Glutamatergic neuron (in vitro differentiated cells): ENCODE measurements at regions not wholly inside any gene's neighbourhood (a gene's known extent, or its start where the extent isn't known, plus 50 kb on each side); places are given as distances from the start of the nearest gene placed in this dataset.

Source experiments
- DNase-seq: peaks from one replicate; pipeline ENCODE4 v3.0.0; 2022
- H3K27ac Mint-ChIP-seq: one replicate; pipeline ENCODE4 v1.8.0; 2020; ENCODE audit warnings: mild to moderate bottlenecking, mixed read lengths, inconsistent platforms; ENCODE audit not compliant: unreplicated experiment
- H3K27me3 Mint-ChIP-seq: one replicate; pipeline ENCODE4 v1.8.0; 2020; ENCODE audit warnings: mild to moderate bottlenecking, moderate library complexity, mixed read lengths, inconsistent platforms; ENCODE audit not compliant: unreplicated experiment
- H3K36me3 Mint-ChIP-seq: one replicate; pipeline ENCODE4 v1.8.0; 2020; ENCODE audit warnings: mild to moderate bottlenecking, mixed read lengths, inconsistent platforms; ENCODE audit not compliant: unreplicated experiment
- H3K4me1 Mint-ChIP-seq: one replicate; pipeline ENCODE4 v1.8.0; 2020; ENCODE audit warnings: mild to moderate bottlenecking, low read depth, mixed read lengths, inconsistent platforms; ENCODE audit not compliant: unreplicated experiment
- H3K4me3 Mint-ChIP-seq: one replicate; pipeline ENCODE4 v1.8.0; 2020; ENCODE audit warnings: mild to moderate bottlenecking, mixed read lengths, inconsistent platforms; ENCODE audit not compliant: unreplicated experiment
- H3K9me3 Mint-ChIP-seq: one replicate; pipeline ENCODE4 v1.8.0; 2020; ENCODE audit warnings: mild to moderate bottlenecking, moderate library complexity, mixed read lengths, inconsistent platforms; ENCODE audit not compliant: unreplicated experiment
- TF ChIP-seq, protein P1 (sequence below): fragments of 200-600 bp; sonication (generic); IDR thresholded peaks from one replicate; pipeline ENCODE4 v1.5.0; 2021; ENCODE audit not compliant: partially characterized antibody, unreplicated experiment

DNA sequence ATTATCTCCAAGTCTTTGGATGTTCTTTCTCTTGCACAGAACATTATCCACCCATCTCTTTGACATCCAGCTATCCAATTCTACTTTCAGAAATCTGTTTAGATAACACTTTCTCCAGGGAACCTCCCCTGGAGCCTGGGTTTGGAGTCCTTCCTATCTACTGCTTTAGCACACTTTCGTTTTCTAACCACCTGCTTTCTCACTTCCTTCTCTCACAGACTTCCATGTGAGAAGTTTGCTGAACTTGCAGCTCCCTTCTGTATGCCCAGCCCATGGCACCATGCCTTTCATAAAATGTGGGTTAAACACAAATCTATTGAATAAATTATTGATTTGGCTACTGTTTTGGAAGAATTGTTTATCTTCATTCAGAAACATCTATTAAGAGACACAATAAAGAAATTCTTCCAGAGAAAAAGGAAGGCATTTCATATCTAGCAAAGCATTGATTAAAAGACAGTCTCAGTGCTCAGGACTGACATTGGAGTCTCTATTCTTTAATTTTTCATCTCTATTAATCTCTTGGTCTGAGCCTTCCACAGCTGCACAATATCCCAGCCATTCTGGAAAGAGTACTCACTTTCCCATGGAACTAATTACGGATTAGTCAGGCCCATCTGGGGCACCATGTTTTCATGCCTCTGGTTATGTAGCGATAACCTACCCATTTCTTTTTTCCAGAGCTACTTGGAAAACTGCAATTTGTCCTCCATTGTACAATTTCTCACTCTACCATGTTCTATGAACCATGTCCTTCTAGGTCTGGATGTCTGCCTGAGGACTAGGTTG is 1077.3 kb downstream of the SORCS3 start:
- Mint-ChIP-seq H3K9me3 (peaks cover 3% of the 10 kb centered on the region), H3K36me3 (no peaks in the 10 kb centered on the region), H3K27ac (no peak overlapping the region), H3K27me3 (peaks cover 3% of the 10 kb centered on the region), H3K4me1 (no peaks in the 10 kb centered on the region), H3K4me3 (no peak overlapping the region)
- DNase-seq, result no peak
- TF ChIP-seq, protein P1, sequence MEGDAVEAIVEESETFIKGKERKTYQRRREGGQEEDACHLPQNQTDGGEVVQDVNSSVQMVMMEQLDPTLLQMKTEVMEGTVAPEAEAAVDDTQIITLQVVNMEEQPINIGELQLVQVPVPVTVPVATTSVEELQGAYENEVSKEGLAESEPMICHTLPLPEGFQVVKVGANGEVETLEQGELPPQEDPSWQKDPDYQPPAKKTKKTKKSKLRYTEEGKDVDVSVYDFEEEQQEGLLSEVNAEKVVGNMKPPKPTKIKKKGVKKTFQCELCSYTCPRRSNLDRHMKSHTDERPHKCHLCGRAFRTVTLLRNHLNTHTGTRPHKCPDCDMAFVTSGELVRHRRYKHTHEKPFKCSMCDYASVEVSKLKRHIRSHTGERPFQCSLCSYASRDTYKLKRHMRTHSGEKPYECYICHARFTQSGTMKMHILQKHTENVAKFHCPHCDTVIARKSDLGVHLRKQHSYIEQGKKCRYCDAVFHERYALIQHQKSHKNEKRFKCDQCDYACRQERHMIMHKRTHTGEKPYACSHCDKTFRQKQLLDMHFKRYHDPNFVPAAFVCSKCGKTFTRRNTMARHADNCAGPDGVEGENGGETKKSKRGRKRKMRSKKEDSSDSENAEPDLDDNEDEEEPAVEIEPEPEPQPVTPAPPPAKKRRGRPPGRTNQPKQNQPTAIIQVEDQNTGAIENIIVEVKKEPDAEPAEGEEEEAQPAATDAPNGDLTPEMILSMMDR, result no peak

DNA sequence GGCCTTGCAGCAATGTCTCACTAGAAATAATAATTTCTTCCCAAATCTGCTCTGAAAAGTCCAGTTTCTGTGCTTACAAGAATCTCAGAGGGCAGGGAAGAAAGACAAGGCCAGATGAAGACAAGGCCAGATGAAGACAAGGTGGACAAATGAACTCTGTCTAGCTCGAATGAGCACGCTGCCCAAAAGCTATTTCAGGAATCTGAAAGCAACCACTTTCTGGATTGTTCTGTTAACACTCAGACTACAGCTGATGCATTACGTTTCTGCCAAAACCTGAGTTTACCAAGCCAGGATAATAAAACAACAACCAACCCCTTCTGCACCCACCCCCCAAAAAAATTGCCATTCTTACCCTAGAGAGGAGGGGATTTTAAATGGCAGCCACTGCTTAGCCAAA is 1073.6 kb downstream of the SORCS3 start:
- no peaks in the 10 kb centered on the region for H3K36me3 Mint-ChIP-seq

DNA sequence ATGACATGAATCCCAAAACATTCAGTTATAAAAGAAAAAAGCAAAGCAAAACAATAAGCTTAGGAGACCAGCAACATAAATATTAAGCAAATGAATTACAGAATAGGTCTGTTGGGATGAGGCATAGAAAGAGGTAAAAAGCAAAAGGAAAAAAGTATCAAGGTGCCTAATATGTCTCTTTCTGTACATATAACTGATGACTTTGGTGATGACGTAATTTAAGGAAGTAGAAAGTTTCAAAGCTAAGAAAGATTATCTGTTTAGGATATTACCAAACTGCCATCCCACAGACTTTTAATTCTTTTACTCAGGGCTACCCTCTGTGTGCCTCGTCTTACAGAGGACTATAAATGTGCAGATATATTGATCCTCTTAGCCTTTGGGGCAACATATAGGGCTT is 1066.5 kb downstream of the SORCS3 start:
- TF ChIP-seq, protein P1, result no peak
- H3K4me3 Mint-ChIP-seq, result no peak overlapping the region
- DNase-seq, result no peak
- no peaks in the 10 kb centered on the region for H3K9me3 Mint-ChIP-seq
- no peak overlapping the region for H3K27ac Mint-ChIP-seq
- no peaks in the 10 kb centered on the region for H3K36me3 Mint-ChIP-seq
- H3K4me1 Mint-ChIP-seq, result no peaks in the 10 kb centered on the region
- no peaks in the 10 kb centered on the region for H3K27me3 Mint-ChIP-seq

More for the DNA sequence above, 1073.6 kb downstream of the SORCS3 start:
- H3K27me3 Mint-ChIP-seq, result peaks cover 3% of the 10 kb centered on the region
- no peak for DNase-seq
- no peak overlapping the region for H3K4me3 Mint-ChIP-seq
- TF ChIP-seq, protein P1, result no peak
- H3K4me1 Mint-ChIP-seq, result no peaks in the 10 kb centered on the region
- H3K27ac Mint-ChIP-seq, result no peak overlapping the region
- H3K9me3 Mint-ChIP-seq, result peaks cover 1% of the 10 kb centered on the region

DNA sequence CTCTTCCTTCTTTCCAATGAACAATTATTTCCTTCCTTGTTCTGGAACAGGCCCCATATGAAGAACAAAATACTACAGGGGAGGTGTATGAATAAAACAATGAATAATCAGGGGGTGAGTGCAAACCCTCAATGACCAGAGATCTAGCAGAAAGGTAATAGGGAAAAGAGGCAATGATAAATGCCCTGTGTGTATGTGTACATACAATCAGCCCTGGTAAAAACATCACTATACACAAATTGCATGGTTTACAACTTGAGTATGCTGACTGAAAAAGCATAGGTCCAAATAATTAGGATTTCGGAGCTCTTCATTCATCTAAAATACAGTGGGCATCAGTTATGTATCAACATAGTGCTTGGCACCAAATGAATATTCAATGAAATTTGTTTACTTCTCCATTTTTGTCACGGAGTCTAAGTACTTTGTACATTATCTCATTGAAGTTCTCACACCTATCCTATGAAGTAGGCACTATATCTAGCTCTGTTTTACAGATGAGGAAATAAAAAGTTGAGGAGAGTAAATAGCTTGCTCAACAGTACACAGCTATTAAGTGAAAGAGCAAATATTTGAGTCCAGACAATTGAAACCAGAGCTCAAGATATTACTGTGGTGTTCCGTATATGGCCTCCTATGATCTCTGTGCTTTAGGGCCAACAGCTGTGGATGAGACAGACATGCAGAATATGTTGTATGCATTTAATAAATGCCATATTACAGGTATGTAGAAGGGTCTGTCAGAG is 1065.4 kb downstream of the SORCS3 start:
- Mint-ChIP-seq H3K4me1 (no peaks in the 10 kb centered on the region), H3K27me3 (no peaks in the 10 kb centered on the region), H3K4me3 (no peak overlapping the region), H3K27ac (no peak overlapping the region), H3K36me3 (no peaks in the 10 kb centered on the region), H3K9me3 (no peaks in the 10 kb centered on the region)
- TF ChIP-seq, protein P1, result no peak
- no peak for DNase-seq

DNA sequence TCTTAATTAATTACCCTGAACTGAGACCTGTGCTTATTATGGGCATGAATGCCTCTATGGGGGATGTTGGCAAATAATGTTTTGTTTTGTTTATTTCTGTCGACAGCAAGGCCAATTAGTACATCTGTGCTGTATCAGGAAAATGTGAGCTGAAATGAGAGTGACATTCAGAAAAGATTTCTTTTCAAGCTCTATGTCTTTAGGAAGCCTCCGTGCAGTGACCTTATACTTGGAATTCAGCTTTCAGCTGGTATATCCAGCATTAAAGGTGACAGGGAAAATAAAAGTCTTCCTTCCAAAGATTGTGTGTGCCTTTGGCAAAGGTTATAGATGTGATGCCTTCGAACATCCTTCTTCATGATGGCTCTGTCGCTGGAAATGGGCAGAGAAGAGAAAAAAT is 1061.1 kb downstream of the SORCS3 start:
- Mint-ChIP-seq H3K9me3 (peaks cover 2% of the 10 kb centered on the region), H3K27me3 (no peaks in the 10 kb centered on the region), H3K4me3 (no peak overlapping the region), H3K27ac (no peak overlapping the region), H3K36me3 (no peaks in the 10 kb centered on the region), H3K4me1 (peaks cover 8% of the 10 kb centered on the region)
- DNase-seq, result no peak
- TF ChIP-seq, protein P1, result no peak
